ENCODE measurements at regions not wholly inside any gene's neighbourhood (a gene's known extent, or its start where the extent isn't known, plus 50 kb on each side); places are given as distances from the start of the nearest gene placed in this dataset.

- DNase-seq (ENCODE audit: low spot score), result no peak
Observed at GRCh38 chr10:74760086-74760979, 66.1 kb upstream of the KAT6B start.

DNA sequence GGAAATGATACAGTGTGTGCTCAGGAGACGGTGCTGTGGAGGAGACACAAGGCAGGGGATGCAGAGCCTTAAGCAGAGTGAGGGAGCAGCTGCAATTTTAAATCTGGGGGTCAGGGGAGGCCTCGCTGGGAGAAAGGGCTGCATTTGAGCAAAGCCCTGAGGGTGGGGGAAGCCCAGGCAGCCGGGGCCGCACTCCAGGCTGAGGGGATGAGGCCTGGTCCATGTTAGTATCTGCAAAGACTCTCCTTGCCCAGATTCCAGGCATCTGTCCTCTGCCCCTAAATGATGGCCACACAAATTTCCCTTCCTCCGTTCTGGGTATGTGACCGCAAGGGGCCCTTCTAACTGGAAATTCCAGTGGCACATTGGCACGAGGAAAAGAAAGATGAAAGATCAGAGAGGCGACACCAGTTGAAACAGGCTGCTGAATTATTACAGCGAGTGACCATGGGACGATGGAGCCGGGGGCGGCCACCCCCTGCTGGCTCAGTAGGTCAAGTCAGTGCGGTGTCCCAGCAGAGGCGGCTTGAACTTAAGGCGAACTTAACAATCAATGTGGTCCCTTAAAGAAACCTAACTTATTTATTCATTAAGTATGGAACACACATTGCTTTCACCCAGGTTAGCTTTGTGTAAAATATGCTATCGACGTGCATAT is 62.3 kb upstream of the KAT6B start:
- peak; percentile 9 for DNase-seq (ENCODE audit: low spot score)

DNA sequence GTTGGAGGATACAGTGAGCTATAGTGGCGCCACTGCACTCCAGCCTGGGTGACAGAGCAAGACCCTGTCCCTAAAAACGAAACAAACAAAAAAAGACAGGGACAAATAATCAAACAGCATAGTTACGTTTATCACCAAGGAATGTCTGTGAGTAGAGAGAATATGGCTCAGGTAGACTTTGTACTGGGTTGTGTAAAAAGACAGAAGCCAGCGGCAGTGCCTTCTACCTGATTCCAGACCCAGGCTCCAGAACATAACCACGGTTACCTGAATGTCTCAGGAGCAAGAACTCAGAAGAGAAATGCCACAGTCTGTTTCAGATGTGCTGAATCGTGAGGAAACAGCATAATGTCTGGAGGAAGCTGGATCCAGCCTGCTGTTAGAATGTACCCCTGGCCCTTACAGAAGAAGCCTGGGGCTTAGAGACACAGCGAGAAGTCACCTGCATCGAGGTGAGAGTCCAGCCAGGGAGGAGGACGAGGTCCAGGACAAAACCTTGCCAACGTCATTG is 60.9 kb upstream of the KAT6B start:
- no peak for DNase-seq (ENCODE audit: low spot score)

- DNase-seq (ENCODE audit: low spot score), result peak; percentile 38
Observed at GRCh38 chr10:74766501-74766900, 59.9 kb upstream of the KAT6B start.

GRCh38 chr10:74770400-74770799 is 56.0 kb upstream of the KAT6B start:
- no peak for DNase-seq (ENCODE audit: low spot score)

GRCh38 chr10:74771054-74771453 is 55.3 kb upstream of the KAT6B start:
- no peak for DNase-seq (ENCODE audit: low spot score)

- no peak for DNase-seq (ENCODE audit: low spot score)
Observed at GRCh38 chr10:74775099-74775498, 51.3 kb upstream of the KAT6B start.

Measured in SW480 (cell line).